ENCODE measurements at regions not wholly inside any gene's neighbourhood (a gene's known extent, or its start where the extent isn't known, plus 50 kb on each side); places are given as distances from the start of the nearest gene placed in this dataset.

- TF ChIP-seq CTCF (conservative IDR thresholded peaks at IDR 0.05; ENCODE audit: low read length): no peak
- no peak overlapping the region for H3K4me3 ChIP-seq (ENCODE audit: low read length)
- no peak for DNase-seq (ENCODE audit: low read depth)
Observed at GRCh38 chr11:80846442-80846841, 1405.6 kb upstream of the TENM4 start.

DNA sequence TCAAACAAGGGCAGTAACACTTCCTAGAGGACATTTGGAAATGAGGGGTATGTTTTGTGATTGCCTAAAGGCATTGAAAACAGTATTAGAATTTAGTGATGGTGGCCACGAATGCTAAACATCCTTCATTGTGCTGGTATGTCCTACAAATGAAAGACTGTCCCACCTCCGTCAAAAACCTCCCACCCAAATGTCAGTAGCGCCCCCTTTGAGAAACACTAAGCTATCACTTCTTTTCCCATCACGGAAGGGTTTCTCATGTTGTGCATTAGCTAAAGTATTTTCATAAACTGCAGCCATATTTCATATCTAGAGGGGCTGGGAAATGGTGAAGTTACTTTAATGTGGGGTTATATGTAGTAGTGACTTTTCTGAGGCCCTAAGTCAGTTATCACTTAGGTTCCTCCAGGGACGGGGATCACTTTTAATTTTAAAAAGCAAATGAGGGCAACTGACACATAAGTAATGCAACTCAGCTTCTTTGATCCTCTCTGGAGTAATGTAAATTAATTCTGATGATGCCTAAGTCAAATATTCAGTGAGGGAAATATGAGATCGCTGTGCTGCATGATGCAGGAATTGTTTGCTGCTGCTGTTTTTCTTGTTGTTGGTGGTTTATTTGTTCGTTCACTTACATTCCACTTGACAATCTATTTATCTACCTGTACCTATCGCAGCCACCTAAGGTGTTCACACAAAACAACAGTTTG is 1403.4 kb upstream of the TENM4 start:
- H3K4me3 ChIP-seq (ENCODE audit: low read length): no peak overlapping the region
- no peak for TF ChIP-seq CTCF (conservative IDR thresholded peaks at IDR 0.05; ENCODE audit: low read length)
- DNase-seq (ENCODE audit: low read depth): no peak

DNA sequence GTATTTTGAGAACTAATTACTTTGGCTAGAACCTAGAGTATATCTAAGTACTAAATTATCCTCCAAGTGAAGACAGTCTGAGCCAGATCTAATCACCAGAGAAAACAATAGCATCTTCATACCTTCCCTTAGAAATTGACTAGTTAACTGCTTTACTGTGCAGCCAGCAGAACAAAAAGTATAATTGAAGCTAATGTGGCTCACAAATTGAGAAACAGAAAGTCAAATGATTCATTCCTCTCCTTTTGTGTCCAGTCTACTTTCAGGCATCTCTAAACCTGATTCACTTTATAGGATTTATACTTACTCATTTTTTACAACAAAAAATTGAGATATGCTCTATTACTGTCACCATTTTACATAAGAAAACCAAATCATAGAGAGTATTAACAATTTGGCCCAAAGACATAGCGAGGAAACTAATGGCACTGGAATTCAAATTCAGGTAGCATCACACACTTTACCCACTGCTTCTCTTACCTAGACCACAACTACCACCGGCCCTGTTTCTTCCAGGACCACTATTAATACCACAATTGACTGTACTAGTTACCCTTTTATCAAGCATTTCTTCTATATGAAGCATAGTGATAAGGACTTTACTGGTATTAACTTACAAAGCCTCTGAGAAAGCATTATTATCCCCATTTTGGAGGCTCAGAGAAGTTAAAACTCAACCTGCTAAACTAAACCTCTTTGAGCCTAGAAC is 1402.6 kb upstream of the TENM4 start:
- no peak for DNase-seq (ENCODE audit: low read depth)
- TF ChIP-seq CTCF (conservative IDR thresholded peaks at IDR 0.05; ENCODE audit: low read length): no peak

DNA sequence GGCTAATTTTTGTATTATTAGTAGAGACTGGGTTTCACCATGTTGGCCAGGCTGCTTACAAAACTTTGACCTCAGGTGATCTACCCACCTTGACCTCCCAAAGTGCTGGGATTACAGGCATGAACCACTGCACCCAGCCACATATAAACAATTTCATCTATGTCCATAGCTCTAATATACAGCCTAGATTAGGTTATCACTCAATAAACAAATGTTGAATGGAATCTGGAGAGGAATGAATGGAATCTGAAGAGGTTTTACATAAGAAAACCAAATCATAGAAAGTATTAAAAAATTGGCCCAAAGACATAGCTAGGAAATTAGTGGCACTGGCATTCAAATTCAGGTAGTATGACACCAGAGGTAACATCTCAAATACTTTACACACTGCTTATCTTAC is 1401.4 kb upstream of the TENM4 start:
- H3K4me3 ChIP-seq (ENCODE audit: low read length): no peak overlapping the region
- DNase-seq (ENCODE audit: low read depth): no peak
- TF ChIP-seq CTCF (conservative IDR thresholded peaks at IDR 0.05; ENCODE audit: low read length): no peak

More for the DNA sequence above, 1402.6 kb upstream of the TENM4 start:
- no peak overlapping the region for H3K4me3 ChIP-seq (ENCODE audit: low read length)

GRCh38 chr11:80841675-80842074 is 1400.8 kb upstream of the TENM4 start:
- H3K4me3 ChIP-seq (ENCODE audit: low read length): no peak overlapping the region
- DNase-seq (ENCODE audit: low read depth): no peak
- no peak for TF ChIP-seq CTCF (conservative IDR thresholded peaks at IDR 0.05; ENCODE audit: low read length)

DNA sequence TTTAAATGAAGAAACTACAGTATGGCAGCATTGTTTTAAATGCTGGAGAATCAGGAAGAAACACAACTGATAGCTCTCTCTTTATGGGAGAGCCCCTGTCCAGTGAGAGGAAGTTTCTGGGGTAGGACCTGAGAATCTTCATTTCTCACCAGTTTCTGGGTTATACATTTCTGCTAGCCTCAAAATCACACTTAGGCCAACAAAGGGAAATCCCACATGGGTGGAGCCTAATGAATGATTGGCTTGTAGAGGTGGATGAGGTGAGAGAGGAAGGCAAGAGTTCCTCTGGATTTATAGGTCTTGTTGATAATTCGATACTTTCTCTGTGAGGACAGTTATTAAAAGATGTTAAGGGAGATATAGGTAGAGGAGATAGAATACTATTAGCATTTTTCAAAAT is 1397.3 kb upstream of the TENM4 start:
- no peak for DNase-seq (ENCODE audit: low read depth)
- no peak overlapping the region for H3K4me3 ChIP-seq (ENCODE audit: low read length)
- no peak for TF ChIP-seq CTCF (conservative IDR thresholded peaks at IDR 0.05; ENCODE audit: low read length)

GRCh38 chr11:80837051-80837450 is 1396.2 kb upstream of the TENM4 start:
- no peak for TF ChIP-seq CTCF (conservative IDR thresholded peaks at IDR 0.05; ENCODE audit: low read length)
- no peak for DNase-seq (ENCODE audit: low read depth)
- no peak overlapping the region for H3K4me3 ChIP-seq (ENCODE audit: low read length)
